Subcutaneous abdominal adipose tissue (tissue), 5 donors: ENCODE measurements at regions not wholly inside any gene's neighbourhood (a gene's known extent, or its start where the extent isn't known, plus 50 kb on each side); places are given as distances from the start of the nearest gene placed in this dataset.

Experiments
- H3K27ac ChIP-seq: one replicate; pipeline ENCODE4 v1.7.0; 2013; ENCODE audit warnings: low read depth, mild to moderate bottlenecking, inconsistent platforms, low read length, moderate library complexity
- H3K27me3 ChIP-seq, 5 donors: one replicate each; pipeline ENCODE4 v1.7.0; 2013; ENCODE audit warnings: low read length in 5 of 5, inconsistent platforms in 1 of 5; ENCODE audit not compliant: control insufficient read depth in 5 of 5, insufficient read depth in 4 of 5
- H3K36me3 ChIP-seq, 5 donors: one replicate each; pipeline ENCODE4 v1.7.0; 2013; ENCODE audit warnings: low read length in 5 of 5; ENCODE audit not compliant: control insufficient read depth in 5 of 5, insufficient read depth in 5 of 5
- H3K4me1 ChIP-seq, 5 donors: one replicate each; pipeline ENCODE4 v1.7.0; 2013; ENCODE audit warnings: low read length in 5 of 5, mild to moderate bottlenecking in 3 of 5, moderate library complexity in 1 of 5; ENCODE audit not compliant: control insufficient read depth in 5 of 5, insufficient read depth in 5 of 5
- H3K4me3 ChIP-seq, 5 donors: one replicate each; pipeline ENCODE4 v1.7.0; 2013; ENCODE audit warnings: low read length in 5 of 5, low read depth in 1 of 5
- H3K9ac ChIP-seq, 5 donors: one replicate each; pipeline ENCODE4 v1.7.0; 2013; ENCODE audit warnings: low read length in 5 of 5, mild to moderate bottlenecking in 4 of 5, moderate library complexity in 3 of 5
- H3K9me3 ChIP-seq, 5 donors: one replicate each; pipeline ENCODE4 v1.7.0; 2013; ENCODE audit warnings: low read length in 5 of 5; ENCODE audit not compliant: control insufficient read depth in 5 of 5
- donor health status: healthy.
- donor health status: healthy.
- donor health status: healthy.
- donor health status: healthy.
- donor health status: healthy.

- Histone ChIP-seq H3K4me3 (no peak overlapping the region), H3K9me3 (peaks cover 0 to 5% (median 0%) of the 10 kb centered on the region in 5 donors), H3K4me1 (no peaks in the 10 kb centered on the region), H3K9ac (no peak overlapping the region), H3K27ac (no peak overlapping the region), H3K36me3 (no peaks in the 10 kb centered on the region), H3K27me3 (no peaks in the 10 kb centered on the region)
Measured at GRCh38 chr5:12193536-12193935, 289.3 kb upstream of the CTNND2 start.

- Histone ChIP-seq H3K4me3 (no peak overlapping the region), H3K4me1 (no peaks in the 10 kb centered on the region)
Measured at GRCh38 chr5:12183003-12183402, 278.8 kb upstream of the CTNND2 start.

DNA sequence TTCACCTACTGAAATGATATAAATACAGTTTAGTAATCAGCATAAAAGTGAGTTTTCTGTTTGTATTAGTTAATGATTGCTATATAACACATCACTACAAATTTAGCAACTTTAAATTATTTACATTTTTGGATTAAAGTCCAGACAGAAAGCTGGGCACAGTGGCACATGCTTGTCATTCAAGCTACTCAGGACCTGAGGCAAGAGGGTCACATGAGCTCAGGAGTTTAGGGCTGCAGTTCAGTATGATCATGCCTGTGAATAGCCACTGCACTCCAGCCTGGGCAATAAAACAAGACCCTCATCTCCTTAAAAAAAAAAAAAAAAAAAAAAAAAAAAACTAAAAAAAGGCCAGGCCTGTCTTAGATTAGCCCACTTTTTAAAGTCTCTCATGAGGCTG lies 273.6 kb upstream of the CTNND2 start:
- Histone ChIP-seq H3K27ac (no peak overlapping the region), H3K4me1 (no peaks in the 10 kb centered on the region), H3K9ac (no peak overlapping the region), H3K4me3 (no peak overlapping the region), H3K27me3 (no peaks in the 10 kb centered on the region), H3K9me3 (peaks cover 0 to 2% (median 0%) of the 10 kb centered on the region in 5 donors), H3K36me3 (no peaks in the 10 kb centered on the region)

More at GRCh38 chr5:12183003-12183402, 278.8 kb upstream of the CTNND2 start:
- Histone ChIP-seq H3K9ac (no peak overlapping the region), H3K9me3 (peaks cover 0 to 2% (median 0%) of the 10 kb centered on the region in 5 donors), H3K27me3 (no peaks in the 10 kb centered on the region), H3K27ac (no peak overlapping the region), H3K36me3 (no peaks in the 10 kb centered on the region)

GRCh38 chr5:12177225-12177624 lies 273.0 kb upstream of the CTNND2 start:
- Histone ChIP-seq H3K36me3 (no peaks in the 10 kb centered on the region), H3K9me3 (peaks cover 0 to 2% (median 0%) of the 10 kb centered on the region in 5 donors), H3K4me3 (no peak overlapping the region), H3K27ac (no peak overlapping the region), H3K27me3 (no peaks in the 10 kb centered on the region), H3K9ac (no peak overlapping the region), H3K4me1 (no peaks in the 10 kb centered on the region)

DNA sequence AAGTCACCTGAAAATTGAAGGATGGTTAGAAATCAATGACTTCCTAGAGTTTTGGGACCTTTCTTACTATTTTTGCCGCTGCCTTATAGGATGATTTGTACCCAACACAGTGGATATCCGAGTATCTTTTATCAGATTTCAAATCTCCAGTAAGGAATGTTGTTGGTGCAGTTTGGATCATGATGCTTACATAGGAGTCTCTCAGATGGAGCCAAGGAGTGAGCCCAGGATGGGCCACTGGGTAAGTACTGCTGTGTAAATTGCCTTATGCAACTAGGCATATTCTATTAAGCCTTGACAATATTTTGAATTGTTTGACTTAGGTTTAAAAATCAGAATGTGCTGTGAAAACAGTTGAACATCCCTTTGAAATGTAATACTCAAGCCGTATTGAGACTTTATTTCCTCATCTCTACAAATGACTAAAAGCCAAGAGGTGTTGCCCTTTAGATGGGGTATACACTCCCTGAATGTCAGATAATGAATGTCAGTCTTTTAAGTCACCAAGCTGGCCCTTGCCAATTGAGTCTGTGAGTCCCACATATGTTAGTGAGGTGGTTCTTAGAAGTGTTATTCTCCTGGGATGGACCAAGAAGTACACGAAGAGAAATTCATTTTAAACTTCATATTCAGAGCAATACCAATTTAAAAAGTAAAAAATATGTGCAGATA lies 271.8 kb upstream of the CTNND2 start:
- Histone ChIP-seq H3K36me3 (no peaks in the 10 kb centered on the region), H3K27me3 (no peaks in the 10 kb centered on the region), H3K9me3 (peaks cover 0 to 2% (median 0%) of the 10 kb centered on the region in 5 donors), H3K4me3 (no peak overlapping the region), H3K27ac (no peak overlapping the region), H3K9ac (no peak overlapping the region), H3K4me1 (no peaks in the 10 kb centered on the region)

DNA sequence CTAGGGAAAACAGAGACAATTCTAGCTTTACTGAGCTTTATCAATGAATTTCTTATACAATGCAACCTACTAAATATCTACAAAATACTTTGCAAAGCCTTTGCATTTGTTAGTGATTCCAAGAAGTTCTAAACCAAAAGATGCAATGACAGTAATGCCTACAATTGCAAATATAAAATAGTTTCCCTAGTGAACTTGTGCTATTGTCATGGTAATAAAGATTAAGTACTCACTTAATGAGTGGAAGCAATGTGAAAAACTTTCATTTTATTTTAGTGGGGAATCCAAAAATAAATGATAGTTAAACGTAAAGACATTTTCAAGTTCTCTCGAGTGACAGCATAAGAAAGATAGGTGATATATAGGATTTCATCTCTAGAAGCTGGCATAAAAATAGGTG lies 270.5 kb upstream of the CTNND2 start:
- Histone ChIP-seq H3K9ac (no peak overlapping the region), H3K36me3 (no peaks in the 10 kb centered on the region), H3K27me3 (no peaks in the 10 kb centered on the region), H3K4me3 (no peak overlapping the region), H3K9me3 (peaks cover 0 to 2% (median 0%) of the 10 kb centered on the region in 5 donors), H3K27ac (no peak overlapping the region), H3K4me1 (no peaks in the 10 kb centered on the region)

DNA sequence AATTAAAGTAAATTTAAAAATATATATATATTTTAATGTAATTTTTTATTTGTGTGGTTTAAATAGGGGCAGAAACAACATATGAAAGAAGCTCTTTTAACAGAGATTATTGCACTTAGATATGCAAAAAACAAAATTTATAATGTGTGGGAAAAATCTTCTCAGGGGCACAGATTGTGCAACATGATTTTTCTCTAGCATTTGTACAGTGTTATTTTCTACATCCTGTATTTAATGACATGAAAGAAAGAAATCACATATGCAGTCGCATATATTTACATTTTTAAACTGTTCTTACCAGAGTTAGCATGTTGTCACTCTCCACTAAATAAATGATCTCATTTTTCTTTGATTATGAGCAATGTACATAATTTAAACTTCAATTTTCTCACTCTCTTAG lies 265.3 kb upstream of the CTNND2 start:
- H3K4me3 ChIP-seq = no peak overlapping the region
- no peaks in the 10 kb centered on the region for H3K36me3 ChIP-seq
- no peaks in the 10 kb centered on the region for H3K9me3 ChIP-seq
- H3K9ac ChIP-seq = no peak overlapping the region
- H3K27ac ChIP-seq = no peak overlapping the region
- H3K27me3 ChIP-seq = no peaks in the 10 kb centered on the region
- no peaks in the 10 kb centered on the region for H3K4me1 ChIP-seq

DNA sequence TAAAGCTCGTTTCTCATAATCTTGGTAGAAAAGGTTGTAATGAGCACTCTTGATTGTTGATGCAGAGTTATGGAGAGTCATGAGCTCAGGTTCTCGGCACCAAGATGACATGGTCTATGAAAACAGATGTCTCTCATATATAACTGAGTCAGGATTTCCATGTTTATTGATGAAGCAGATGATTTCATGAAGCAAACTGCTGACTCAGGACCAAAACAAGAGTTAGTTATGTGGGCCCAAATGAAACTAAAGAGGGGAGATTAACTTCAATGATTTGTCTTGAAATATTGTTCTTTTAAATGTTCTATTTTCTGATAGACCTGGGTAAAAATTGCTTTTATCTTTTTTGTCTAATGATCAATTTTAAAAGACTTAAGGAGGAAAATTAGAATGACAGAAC lies 258.6 kb upstream of the CTNND2 start:
- H3K9me3 ChIP-seq = peaks cover 0 to 7% (median 0%) of the 10 kb centered on the region in 5 donors
- no peak overlapping the region for H3K27ac ChIP-seq
- no peaks in the 10 kb centered on the region for H3K27me3 ChIP-seq
- H3K36me3 ChIP-seq = no peaks in the 10 kb centered on the region
- no peak overlapping the region for H3K4me3 ChIP-seq
- H3K9ac ChIP-seq = no peak overlapping the region
- no peaks in the 10 kb centered on the region for H3K4me1 ChIP-seq

- no peak overlapping the region for H3K27ac ChIP-seq
- no peak overlapping the region for H3K9ac ChIP-seq
- H3K4me3 ChIP-seq = no peak overlapping the region
- no peaks in the 10 kb centered on the region for H3K4me1 ChIP-seq
- H3K36me3 ChIP-seq = no peaks in the 10 kb centered on the region
- no peaks in the 10 kb centered on the region for H3K27me3 ChIP-seq
- H3K9me3 ChIP-seq = peaks cover 0 to 4% (median 0%) of the 10 kb centered on the region in 5 donors
Measured at GRCh38 chr5:12147513-12147912, 243.3 kb upstream of the CTNND2 start.

DNA sequence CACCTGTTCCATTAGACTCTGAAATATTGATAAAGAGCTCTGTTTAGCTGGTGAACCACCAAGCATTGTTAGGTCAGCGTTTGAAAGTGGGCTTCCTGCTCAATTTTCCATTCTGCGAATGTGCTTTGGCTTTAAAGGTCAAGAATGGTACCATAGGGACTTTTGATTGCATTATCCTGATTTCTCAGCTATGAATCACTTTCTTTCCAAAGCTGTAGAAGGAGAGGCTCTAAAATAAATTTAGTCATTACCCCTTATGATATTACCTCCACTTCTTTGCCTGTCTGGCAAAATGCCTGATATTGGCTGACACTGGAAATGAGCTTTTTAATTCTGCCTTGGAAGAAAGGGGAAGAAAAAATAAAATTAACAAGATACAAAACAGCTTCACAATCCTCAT lies 237.2 kb upstream of the CTNND2 start:
- Histone ChIP-seq H3K4me1 (no peaks in the 10 kb centered on the region), H3K36me3 (no peaks in the 10 kb centered on the region), H3K4me3 (no peak overlapping the region)

More for the DNA sequence above, 237.2 kb upstream of the CTNND2 start:
- Histone ChIP-seq H3K9me3 (peaks cover 0 to 2% (median 0%) of the 10 kb centered on the region in 5 donors), H3K27me3 (no peaks in the 10 kb centered on the region), H3K9ac (no peak overlapping the region), H3K27ac (no peak overlapping the region)
